Stimulated activated CD4-positive, alpha-beta T cell treated with anti-CD3 and anti-CD28 coated beads, Interleukin-1b, Interleukin-23, amount 100 ng/mL, for 48 hours (primary cell): ENCODE measurements at regions not wholly inside any gene's neighbourhood (a gene's known extent, or its start where the extent isn't known, plus 50 kb on each side); places are given as distances from the start of the nearest gene placed in this dataset.
"Not testable (repeated sequence)": the region's sequence is repeated elsewhere in the genome, so short reads cannot be mapped to it uniquely, and the experiment has no call there.

Experiments
- DNase-seq: peaks from one replicate; pipeline ENCODE4 v3.0.0-alpha.2; 2020

DNA sequence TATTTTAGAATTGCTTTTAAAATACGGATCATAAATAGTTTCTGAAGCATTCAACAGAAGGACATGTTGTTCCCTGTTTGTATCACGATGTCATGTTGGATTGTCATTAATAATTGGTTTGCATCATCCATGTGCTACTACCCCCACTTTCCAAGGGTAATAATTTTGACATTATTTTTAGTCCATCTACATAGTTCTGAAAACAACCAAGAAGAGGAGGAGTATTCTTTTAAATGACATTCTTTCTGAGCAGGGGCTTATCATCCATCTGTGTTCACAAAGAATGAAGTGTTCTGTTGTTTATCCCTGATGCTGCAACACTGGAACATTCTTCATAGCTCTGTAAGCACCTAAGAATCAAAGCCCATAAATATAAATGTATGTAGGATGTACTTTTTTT is 151.0 kb upstream of the CITED2 start:
- DNase-seq: no peak

DNA sequence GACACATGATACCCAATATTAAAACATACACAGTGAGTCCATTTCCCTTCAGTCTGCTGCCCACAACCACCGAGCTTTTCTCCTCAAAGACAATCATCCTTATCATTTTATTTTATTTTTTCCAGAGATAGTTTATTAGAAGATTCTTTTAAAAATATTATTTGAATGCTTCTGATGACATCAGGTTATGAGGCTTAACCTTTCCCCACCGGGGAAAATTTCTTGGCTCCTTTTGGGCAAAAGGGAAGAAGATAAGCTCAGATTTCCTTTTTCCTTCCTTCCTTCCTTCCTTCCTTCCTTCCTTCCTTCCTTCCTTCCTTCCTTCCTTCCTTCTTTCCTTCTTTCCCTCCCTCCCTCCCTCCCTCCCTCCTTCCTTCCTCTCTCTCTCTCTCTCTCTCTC is 149.5 kb upstream of the CITED2 start:
- DNase-seq: no peak

DNA sequence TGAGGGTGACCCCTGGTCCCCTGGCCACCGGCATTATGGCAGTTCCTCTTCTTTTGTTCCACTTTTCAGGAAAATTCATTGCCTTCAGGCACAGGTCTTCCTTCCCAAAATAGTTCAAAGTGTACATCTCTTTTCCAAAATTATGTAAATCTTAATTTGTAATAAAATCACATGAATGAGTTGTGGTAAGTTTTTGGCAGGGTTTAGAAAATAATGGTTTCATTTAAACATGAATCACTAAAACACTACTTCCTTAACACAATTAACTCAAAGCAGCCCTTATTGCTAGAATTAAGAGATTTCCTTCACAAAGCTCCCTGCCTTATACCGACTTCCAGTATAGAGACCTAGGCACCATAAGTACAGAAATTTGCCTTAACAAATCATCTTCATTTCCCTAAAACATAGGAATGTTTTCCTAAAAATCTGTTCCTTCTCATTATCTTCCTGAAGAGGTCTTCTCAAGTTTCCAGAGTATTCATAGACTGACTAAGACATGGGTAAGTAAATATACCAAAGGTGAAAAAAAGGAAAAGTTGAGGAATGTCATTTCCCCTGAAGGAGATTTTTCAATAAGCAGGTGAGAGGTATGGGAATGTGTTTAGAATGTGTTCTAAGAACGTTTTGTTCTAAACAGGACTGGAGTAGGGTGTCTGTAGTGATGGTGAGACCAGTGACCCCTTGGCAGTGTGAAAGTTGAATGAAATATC is 148.2 kb upstream of the CITED2 start:
- DNase-seq: no peak

DNA sequence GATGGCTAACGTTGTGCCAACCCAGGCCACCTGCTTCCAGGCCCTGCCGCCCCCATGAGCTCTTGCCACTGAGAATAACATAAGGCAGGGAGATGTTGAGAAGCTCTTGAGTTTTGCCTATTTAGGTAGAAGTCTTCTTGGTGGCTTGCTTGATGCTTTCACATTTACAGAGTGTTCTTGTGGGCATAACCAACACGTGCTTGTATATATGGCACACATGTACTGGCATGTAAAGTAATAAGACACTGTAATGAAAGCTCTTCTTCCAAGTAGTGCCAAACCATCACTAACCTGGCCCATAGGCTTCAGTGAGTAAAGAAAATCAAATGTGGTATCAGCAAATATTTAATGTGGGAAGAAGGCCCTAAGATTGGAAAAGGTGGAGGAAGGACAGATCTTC is 146.9 kb upstream of the CITED2 start:
- no peak for DNase-seq

DNA sequence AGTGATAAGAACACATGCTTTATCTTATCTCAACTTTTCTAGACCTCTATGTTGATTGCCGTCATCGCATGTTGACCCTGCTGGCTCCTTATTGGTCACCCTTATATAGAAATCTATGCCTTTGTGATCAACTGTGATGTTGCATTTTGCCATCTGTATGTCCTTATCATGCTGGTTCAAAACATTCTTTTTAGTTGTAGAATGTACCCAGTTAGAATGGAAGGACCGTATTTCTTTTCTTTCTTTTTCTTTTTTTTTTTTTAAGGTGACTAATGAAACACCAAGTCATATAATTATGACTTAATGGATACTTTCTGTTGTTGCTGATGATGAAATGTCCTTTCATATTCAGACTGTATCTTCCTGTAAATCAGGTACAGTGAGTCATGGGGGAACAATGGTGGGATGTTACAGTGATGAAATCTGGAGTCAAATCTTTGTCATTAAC is 145.9 kb upstream of the CITED2 start:
- DNase-seq: no peak

DNA sequence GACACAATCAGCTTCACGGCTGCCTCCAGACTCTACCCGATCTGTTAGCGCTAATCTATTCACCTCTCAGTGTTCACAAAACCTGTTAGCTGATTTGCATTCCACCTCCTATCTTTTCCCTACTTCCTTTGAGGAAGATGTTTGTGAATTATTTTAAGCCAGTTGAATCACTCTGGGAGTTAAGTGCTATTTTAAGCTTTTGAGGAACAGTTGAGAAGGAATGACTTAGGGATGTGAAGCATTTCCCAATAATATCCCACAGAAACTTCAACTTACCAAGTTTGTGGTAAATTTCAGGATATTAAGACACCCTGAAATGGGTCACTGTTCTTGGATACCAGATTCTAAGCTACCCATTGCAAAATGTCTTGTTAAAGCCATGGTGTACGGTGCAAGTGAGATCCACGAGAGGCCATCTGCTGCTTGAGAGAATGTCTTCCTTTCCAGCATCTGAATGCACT is 145.2 kb upstream of the CITED2 start:
- no peak for DNase-seq

DNA sequence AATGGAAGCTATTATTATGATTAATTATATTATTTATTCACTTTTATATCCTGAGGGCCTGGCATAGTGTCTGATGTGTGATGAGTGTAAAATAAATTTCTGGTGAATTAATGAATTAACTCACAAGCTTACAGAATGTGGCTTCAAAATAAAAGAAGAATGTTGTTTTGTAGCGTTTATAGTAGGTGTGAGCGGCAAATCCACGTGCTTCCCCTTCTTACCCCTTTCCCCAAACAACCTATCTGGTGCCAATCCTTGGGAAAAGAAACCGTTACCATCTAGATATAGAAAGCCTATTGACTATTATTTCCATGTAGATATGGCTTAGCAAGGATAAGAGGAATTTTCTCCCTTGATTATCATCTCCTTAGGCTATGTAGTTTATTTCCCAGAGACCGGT is 144.6 kb upstream of the CITED2 start:
- no peak for DNase-seq

DNA sequence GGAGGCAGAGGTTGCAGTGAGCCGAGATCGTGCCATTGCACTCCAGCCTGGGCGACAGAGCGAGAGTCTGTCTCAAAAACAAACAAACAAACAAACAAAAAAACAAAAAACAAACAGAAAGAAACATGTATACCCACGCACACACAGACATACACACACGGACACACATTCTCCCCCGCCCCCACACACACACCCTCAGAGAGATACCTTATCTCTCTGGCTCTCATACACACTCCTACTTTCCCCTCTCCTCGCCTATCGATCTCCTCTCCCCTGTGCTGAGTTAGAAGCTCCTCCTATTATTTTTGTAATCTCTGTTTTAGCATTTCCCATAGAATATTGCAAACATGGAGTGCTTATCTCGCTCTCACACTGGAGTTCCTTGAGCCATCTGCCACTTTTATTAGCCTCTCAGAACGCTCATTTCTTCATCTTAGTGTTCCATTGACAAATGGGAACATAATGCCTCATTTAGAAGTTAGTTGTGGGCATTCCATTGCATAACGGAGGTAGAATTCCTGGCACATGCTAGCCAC is 144.2 kb upstream of the CITED2 start:
- no peak for DNase-seq

DNA sequence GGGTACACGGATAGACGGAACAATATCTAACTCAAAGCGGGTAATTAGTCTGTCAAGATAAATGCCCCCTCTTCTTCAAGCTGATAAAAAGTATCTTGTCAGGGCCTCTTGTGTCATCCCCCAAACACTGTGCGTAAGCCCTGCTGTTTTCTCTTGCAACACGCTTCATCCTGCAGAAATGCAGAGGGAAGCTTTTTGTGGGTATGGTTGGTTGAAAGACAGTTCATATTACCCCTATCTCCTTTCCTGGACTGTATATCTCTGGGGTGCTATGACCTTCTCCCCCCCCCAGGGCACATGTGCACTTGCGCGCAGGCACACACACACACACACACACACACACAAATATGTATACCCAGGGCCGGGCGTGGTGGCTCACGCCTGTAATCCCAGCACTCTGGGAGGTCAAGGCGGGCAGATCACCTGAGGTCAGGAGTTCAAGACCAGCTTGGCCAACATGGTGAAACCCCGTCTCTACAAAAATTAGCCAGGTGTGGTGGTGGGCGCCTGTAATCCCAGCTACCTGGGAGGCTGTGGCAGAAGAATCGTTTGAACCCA is 143.6 kb upstream of the CITED2 start:
- not testable (repeated sequence) for DNase-seq

DNA sequence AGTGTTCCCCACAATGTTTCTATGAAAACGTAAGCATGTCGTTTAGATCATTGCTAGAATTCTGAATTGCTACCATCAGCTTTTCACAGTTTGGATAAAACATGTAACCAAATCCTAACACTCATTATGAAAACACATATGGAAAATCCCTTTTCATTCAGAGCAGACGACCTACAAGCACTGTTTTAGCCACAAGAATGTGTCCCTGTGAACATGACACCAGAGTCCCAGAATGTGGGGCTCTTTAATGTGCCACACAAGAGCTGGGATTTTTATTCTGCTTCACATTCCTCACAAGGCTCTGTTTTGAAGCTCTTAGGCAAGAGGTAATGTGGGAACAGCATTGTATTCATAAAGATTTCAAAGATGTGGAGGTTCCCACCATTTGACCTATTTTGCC is 141.1 kb upstream of the CITED2 start:
- DNase-seq: no peak

DNA sequence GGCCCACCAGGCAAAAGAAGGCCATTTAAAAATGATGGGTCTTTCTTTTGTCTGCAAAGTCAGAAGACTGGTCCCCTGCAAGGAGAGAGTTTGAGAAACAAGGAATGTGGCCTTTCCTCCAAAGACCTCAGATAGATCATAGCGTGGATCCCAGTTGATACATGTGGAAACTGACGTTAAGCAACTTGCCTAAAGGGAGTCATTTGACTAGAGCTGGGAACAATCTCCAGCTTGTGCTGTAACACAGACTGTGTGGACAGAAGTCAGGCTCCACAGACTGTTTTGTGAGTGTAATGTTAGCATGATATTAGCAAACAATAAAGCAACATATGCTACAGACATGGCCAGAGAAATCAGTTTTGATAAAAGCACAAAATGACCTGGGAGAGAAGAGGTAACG is 140.4 kb upstream of the CITED2 start:
- no peak for DNase-seq

DNA sequence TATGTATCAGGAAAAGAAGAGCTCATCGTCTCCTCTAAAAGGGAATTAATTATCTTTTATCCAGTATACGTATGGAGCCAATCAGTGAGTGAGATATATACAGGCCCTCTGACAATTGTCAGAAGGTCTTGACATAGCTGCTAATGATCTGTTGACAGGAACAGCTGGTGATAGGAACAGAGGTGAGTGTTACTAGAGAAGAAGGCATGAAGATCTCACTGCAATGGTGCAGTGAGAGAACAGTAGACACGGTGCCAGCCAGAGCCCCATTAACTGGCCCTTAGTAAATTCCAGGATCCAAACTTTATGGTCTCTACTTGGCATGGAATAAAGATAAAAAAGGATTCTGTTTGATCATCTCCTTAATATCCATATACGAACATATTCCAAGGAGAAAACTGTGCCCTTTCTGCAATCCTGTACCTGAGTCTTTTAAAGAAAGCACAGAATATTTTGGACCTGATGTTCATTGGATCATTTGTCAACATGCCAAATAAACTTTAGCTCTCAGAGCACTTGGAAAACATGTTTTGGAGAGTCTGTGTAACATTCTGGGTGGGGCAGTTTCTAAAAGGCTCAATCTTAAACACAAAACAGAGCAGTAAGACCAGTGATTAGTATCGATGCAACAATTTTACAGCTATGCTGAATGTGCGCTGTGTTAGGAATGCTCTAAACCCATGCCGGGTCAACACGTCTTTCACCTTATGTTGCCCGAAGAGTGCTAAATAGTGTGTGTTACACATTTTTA is 135.8 kb upstream of the CITED2 start:
- no peak for DNase-seq

DNA sequence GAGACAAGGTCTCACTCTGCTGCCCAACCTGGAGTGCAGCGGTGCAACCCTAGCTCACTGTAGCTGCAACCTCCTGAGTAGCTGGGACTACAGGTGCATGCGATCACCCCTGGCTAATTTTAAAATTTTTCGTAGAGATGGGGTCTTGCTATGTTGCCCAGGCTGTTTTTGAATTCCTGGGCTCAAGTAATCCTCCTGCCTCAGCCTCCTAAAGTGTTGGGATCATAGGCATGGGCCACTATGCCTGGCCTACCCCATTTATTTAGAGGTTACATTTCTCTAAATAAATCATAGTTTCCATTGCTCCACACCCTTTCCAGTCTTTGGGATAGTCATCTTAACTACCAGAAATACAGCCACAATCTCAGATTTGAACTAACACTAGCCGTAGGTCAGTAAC is 134.7 kb upstream of the CITED2 start:
- DNase-seq: no peak

DNA sequence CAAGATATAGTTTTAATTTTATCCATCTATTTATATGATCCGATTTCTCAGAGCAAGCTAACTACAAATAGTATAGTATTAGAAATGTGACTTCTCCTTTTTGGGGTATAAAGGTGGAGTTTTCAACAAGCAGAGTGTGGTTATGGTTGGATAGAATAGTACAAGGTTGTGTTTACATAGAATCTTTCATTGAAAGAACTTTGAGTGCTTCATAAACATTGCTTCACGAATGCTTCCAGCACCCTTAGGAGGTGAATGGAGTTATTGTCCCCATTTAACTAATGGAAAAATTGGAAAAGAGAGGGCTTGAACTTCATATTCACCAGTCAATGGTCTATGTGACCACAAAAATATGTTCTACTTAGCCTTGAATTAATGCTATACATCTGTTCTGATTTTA is 134.1 kb upstream of the CITED2 start:
- no peak for DNase-seq

DNA sequence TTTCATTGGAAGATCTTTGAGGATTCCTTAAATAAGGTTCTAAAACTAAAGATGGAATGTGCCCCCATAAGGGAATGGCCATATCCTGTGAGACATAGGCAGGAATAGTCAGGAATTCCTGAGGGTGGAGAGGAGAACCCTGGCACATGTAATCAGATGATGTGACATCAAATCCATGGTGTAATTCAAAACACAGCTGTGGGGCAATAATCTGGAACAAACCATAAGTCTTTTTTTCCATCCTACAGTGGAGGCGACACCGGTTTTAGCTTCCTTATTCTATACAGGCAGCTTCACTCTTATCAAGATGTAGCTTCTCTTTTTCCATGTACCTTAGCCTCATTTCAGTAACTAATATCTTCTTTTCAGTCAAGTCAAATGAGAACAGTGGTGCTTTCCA is 133.6 kb upstream of the CITED2 start:
- DNase-seq: no peak

DNA sequence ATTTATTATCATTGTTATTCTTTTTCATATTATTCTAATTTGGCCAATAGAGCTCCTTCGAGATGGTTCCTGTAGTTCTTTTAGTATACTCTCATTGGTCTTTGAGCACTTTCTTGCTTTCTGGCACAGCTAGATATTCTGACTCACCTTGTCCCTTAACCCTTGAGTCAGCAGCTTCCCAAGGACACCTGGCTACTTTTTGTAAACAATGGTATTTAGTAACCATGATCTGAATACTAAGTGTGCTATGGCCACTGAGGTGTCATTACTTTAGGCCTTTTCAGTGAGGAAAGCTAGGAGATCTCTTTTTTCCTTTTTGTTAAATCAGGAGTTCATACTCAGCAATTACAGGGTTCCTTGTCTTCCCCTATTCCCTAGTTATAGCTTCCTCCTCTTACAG is 126.5 kb upstream of the CITED2 start:
- no peak for DNase-seq

DNA sequence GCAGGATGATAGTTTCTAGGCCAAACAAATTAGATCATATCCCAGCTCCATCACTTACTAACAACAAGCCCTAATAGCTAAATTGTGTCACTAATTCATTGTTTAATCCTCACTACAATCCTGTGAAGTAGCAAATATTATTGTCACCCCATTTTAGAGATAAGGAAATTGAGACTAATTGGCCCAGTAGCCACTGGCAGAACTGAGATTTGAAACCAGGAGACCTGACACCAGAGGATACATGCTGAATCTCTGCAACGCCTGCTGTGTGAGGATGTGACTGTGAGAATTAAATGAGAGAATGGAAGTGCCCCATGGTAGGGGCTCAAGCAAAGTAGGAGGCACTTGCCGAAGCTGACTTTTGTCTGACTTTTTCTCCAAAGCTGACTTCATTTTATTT is 124.3 kb upstream of the CITED2 start:
- no peak for DNase-seq

DNA sequence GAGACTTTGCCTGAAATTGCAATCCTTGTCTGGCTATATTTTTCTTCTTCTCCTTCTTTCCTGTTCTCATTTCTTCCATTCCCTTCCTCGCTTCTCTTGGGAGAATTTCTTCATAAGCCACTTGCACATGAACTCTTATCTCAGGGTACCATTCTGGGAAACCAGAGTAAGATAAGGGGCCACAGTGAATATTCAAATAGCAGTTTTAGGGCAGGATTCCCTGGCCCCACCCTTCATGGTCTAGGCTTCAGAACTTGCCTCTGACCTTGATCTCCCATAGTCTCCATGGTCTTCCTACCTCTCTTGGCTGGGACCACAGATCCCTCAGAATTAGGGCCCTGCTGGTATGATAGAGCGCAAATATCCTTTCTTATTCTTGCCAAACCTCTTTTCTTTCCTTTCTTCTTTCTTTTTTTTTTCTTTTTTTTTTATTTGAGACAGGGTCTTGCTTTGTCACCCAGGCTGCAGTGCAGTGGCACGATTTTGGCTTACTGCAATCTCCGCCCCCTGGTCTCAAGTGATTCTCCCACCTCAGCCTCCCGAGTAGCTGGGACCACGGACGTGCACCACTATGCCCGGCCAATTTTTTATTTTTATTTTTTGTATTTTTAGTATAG is 123.0 kb upstream of the CITED2 start:
- DNase-seq: no peak

DNA sequence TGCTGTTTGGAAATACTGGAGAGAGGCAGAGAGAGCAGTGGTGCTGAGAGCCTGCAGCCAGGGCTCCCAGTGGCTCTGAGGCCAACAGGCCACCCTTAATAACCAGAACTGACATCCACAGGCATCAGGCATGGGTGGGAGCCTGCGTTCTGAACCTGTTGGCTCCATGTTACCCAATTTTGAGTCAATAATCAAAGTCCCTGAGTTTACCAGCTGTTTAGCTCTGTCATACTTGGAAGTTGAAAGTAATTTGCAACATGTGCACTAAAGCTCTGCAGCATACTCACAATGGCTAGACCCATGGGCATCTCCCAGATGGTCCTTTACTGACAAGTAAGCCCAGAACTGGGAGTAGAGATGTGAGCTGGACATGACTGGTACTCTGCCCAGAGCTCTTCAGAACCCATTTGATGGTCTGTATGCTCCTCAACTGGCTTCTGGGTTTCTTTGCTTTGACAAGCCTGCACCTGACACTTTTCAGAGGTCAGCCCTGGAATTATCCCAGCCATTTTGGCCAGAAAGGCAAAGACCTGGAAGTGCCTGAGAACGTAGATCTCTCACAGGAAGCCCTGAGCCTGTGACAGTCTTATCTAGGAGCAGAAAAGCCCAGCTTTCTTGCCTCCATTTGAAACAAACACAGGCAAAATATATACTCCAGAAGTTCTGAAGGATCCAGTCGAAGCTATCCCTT is 122.4 kb upstream of the CITED2 start:
- no peak for DNase-seq

DNA sequence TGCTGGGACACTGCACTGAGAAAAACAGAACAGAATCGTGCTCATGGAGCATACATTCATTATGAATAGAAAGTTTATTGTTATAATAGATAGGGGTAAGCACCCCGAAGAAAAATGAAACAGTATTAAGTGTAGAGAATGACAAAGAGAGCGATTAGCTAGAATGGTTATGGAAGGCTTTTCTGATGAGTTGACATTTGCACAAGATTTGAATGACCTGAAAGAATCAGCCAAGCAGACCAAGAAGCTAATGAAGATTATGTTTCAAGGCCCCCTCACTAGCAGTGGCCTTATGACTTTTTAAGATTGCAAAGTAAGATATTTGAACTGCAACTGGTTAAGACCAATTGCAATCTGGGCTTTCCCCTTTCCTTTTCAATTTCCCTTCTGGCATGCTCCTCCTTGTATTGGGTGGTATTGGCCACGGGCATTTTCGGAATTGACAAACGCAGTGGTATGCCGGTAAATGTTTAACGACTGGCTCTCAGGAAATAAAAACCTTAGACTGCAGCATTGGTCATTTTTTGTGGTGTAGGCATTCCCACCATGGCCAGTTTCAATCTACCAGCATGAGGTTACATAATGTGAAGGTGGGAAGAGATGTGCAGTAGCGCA is 120.0 kb upstream of the CITED2 start:
- DNase-seq: no peak

DNA sequence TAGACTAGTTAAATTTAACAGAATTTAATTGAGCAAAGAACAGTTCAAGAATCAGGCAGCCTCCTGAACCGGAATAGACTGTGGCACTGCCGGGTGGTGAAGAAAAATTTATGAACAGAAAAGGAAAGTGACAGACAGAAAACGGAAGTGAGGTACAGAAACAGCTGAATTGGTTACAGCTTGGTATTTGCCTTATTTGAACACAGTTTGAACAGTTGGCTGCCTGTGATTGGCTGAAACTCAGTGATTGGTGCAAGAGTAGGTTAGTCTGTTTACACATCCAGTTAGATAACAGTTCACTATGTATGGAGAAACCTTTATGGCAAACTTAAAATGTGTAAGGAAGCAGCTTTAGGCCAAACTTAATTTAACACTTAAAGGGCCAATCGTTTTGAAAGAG is 116.0 kb upstream of the CITED2 start:
- DNase-seq: no peak

DNA sequence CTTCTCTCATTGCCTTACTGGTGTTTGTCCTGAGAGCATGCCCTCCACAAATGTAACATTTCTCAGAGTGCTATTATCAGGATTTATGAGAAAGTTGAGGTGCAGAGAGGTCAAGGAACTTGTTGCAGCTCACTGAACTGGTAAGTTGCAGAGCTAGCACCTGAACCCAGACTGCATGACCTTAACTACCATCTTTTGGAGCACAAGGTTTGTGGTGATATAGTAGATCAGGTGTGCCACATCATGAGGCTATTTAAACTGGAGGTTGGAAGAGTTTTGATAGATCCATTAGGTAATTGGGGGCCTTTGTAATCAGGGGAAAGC is 112.0 kb upstream of the CITED2 start:
- no peak for DNase-seq
